Left cardiac atrium (tissue), 4 donors: ENCODE measurements at regions not wholly inside any gene's neighbourhood (a gene's known extent, or its start where the extent isn't known, plus 50 kb on each side); places are given as distances from the start of the nearest gene placed in this dataset.
A peak's percentile ranks its signal among the peaks of the same experiment; 100 is the strongest.
"Not testable (repeated sequence)": the region's sequence is repeated elsewhere in the genome, so short reads cannot be mapped to it uniquely, and the experiment has no call there.

Source experiments
- ATAC-seq, 2 donors: fragments of 200-7000 bp; cut with Tn5 transposase; one replicate each; pipeline ENCODE4 v1.9.1; 2020; ENCODE audit warnings: mild to moderate bottlenecking in 2 of 2, moderate library complexity in 2 of 2
- DNase-seq: peaks from one replicate; pipeline ENCODE4 v3.0.0-alpha.2; 2020
- intact Hi-C, 2 donors: fragments of 100-400 bp; cut with DNase I; formaldehyde crosslinking; loops; one replicate each; pipeline versions ENCODE4 v1.14.1 to v1.15.1; 2022 to 2023
- donor health status: DM: no; HTN: yes; CAD: no.
- donor health status: DM: no; HTN: yes; CAD: no; lungs with severe emphysema.
- donor health status: DM: yes; HTN: yes; CAD: no.
- donor health status: Dilated cardiomyopathy.

DNA sequence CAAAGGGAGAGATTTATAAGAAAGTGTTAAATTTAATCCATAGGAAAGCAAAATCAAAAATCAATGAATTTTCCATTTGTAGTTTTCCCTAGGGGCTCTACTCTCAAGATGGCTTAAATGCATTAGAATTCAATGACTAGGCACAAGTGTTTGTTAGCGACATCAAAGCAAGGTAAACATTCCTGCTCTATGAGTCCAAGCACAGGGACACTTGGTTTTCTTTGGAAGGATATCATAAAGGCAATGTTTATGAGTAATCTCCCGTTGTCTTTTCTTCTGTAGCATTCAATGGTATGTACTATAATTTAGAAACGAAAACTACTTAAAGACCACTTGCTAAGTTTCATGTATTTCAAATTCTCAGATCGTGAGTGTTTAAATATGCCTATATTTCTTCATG lies 54.8 kb upstream of the ZNF717 start:
- DNase-seq, ATAC-seq, intact Hi-C loops: not testable (repeated sequence)

GRCh38 chr3:75850301-75851008 lies 65.1 kb upstream of the ZNF717 start:
- ATAC-seq, DNase-seq, intact Hi-C loops: not testable (repeated sequence)

DNA sequence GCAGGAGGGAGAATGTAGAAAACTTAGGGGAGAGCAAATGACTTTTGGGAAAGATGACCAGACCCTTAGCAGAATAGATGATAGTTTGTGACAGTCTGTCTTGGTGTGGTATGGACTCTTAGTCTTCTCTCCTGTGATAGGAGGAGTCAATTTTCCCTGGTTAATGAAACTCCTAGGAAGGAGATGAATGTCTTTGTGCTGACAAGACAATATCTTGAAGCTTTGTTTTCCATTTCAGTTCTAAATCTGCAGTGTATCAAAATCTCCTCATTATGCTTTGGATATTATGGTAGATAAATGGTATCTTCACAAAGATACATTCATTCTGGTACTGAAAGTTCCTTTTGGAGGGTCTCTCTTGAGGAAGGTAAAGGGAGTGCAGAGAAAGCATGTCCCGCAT lies 77.8 kb upstream of the ZNF717 start:
- intact Hi-C loops, result no loop called here
- no peak for ATAC-seq

GRCh38 chr3:75863878-75864277 lies 78.5 kb upstream of the ZNF717 start:
- intact Hi-C loops, result no loop called here
- ATAC-seq (no peak), DNase-seq (no peak)

More for the DNA sequence above, 77.8 kb upstream of the ZNF717 start:
- no peak for DNase-seq

DNA sequence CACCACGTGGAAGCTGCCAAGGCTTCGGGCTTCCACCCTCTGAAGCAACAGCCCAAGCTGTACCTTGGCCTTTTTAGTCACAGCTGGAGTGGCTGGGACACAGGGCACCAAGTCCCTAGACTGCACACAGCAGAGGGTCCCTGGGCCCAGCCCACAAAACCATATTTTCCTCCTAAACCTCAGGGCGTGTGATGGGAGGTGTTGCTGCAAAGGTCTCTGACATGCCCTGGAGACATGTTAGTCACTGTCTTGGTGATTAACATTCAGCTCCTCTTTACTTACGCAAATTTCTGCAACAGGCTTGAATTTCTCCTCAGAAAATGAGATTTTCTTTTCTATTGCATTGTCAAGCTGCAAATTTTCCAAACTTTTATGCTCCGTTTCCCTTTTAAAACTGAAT lies 98.4 kb upstream of the ZNF717 start:
- intact Hi-C loops, ATAC-seq, DNase-seq: not testable (repeated sequence)

DNA sequence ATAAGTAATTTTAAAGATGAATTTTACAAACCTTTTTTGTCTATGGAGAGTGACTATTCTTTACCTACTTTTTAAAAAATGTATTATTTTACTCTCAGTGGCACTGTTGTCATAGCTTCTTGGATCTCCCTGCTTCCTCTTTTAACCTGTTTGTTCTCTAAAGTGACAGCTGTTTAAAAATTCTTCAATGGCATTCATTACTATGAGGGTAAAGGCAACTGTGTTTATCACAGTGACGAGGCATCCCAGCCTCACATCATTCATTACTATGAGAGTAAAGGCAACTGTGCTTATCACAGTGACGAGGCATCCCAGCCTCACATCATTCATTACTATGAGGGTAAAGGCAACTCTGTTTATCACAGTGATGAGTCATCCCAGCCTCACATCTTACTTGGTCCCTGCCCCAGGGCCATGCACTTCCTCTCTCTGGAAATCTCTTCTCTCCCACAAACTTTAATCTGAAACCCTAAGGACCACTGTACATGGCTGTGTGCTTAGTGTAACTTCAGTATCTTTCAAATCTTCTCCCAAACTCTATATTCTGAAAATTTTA lies 101.7 kb upstream of the ZNF717 start:
- DNase-seq (no peak), ATAC-seq (no peak)
- intact Hi-C loops, result no loop called here

DNA sequence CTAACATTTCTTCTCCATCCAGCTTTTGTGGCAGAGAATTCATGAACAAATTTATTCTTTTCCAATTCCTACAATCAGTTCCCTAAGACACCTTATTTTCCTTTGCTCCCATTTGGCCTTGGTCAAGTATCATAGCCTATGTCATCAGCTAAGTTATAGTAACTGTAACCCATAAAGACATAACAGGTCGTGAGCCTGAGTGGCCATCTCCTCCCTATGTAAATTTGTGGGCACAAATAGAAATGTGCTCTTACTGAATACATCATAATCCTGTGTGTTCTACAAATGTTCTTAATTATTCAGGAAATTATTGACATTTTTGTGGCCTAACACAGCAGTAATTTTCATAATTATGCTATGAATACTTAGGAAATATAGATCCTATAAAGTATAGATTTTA lies 108.9 kb upstream of the ZNF717 start:
- ATAC-seq, result no peak
- DNase-seq, result no peak
- intact Hi-C loops, result no loop called here

GRCh38 chr3:75896265-75896664 lies 110.9 kb upstream of the ZNF717 start:
- ATAC-seq (no peak), DNase-seq (no peak)
- intact Hi-C loops, result no loop called here

DNA sequence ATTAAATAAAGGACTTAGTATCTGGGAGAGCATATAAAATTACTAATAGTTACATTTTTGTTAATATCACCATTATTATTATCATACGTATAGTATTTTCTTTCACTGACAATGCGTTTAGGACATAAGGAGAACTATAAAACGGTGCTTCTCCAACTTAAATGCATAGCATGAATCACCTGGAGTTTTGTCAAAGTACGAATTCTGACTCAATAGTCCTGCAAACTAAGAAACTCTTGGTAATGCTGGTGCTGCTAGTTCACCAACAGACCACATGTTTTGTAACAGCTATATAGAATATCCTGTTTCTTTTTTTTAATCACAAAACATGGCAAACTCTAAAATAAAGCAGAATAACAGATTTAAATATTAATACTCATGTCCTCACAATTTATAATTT lies 116.1 kb upstream of the ZNF717 start:
- DNase-seq, intact Hi-C loops, ATAC-seq: not testable (repeated sequence)

- intact Hi-C loops, result no loop called here
- DNase-seq, result no peak
- peak in 1 of 2 donors; percentile 55 for ATAC-seq
Observed at GRCh38 chr3:75906555-75907112, 121.3 kb upstream of the ZNF717 start.

- intact Hi-C loops, result no loop called here
- DNase-seq (no peak), ATAC-seq (no peak)
Observed at GRCh38 chr3:75913800-75914350, 128.5 kb upstream of the ZNF717 start.

GRCh38 chr3:75914741-75915140 lies 129.4 kb upstream of the ZNF717 start:
- ATAC-seq, intact Hi-C loops, DNase-seq: not testable (repeated sequence)

GRCh38 chr3:75938921-75939320 lies 153.6 kb upstream of the ZNF717 start:
- no peak for DNase-seq
- intact Hi-C loops, result no loop called here
- no peak for ATAC-seq

GRCh38 chr3:75951941-75952340 lies 166.6 kb upstream of the ZNF717 start:
- intact Hi-C loops, result no loop called here
- ATAC-seq (no peak), DNase-seq (no peak)

- DNase-seq, ATAC-seq, intact Hi-C loops: not testable (repeated sequence)
Observed at GRCh38 chr3:75960031-75960430, 174.7 kb upstream of the ZNF717 start.

DNA sequence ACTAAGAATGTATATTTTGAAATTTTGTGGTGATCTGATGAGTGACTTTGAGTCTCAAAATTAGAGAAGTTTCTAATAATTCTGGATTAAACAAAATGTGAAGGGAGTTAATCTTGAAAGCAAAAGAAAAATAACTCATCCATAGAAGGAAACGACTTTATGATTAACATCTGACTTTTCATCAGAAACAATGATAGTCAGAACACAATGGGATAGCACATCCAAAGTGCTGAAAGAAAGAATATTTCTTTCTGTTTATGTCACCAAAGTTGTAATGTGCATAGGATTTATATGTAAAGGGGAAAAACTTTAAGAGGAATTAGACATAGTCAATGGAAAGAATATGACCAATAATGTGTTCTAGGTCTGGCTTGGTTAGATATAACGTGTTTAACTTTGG lies 176.7 kb upstream of the ZNF717 start:
- DNase-seq, intact Hi-C loops, ATAC-seq: not testable (repeated sequence)

DNA sequence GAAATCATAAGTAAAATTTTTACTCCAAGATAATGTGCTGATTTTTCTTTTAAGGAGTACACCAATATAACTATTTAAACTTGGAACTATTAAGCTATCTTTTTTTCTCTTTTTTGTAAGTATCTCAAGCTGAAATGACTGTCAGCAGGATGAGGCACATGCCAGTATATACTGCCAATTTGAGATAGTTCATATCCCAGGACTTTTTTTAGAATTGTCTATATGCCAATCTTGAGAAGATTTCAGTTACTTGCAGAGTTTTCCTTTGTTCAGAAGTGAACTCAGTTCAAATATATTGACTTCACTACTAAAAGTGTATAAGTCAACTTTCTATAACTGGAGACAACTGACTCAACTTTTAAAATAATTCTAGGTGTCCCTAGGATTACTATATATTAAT lies 181.7 kb upstream of the ZNF717 start:
- ATAC-seq, result no peak
- intact Hi-C loops, result no loop called here
- DNase-seq, result no peak

- ATAC-seq (no peak), DNase-seq (no peak)
- intact Hi-C loops, result no loop called here
Observed at GRCh38 chr3:75978686-75979085, 193.3 kb upstream of the ZNF717 start.

DNA sequence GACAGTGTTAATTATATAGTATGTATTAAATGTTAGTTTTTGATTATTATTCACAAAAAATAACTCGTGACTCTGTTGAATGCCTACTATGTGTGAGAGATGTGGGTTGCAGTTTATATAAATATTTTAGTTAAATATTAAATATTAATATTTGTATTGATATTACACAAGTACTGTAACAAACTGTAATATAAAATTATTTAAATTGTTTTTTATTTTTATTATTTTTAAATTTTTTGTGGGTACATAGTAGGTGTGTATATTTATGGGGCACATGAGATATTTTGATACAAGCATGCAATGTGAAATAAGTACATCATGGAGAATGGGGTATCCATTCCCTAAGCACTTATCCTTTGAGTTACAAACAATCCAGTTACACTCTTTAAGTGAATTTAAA lies 196.1 kb upstream of the ZNF717 start:
- intact Hi-C loops, result no loop called here
- DNase-seq (no peak), ATAC-seq (no peak)

GRCh38 chr3:75982151-75982550 lies 196.8 kb upstream of the ZNF717 start:
- DNase-seq, result no peak
- ATAC-seq, result no peak
- intact Hi-C loops, result no loop called here
